B cell (primary cell): ENCODE measurements at regions not wholly inside any gene's neighbourhood (a gene's known extent, or its start where the extent isn't known, plus 50 kb on each side); places are given as distances from the start of the nearest gene placed in this dataset.

Experiments
- ATAC-seq: fragments of 200-7000 bp; cut with Tn5 transposase; one replicate; pipeline ENCODE4 v1.10.0; 2021; ENCODE audit warnings: low read depth, mild to moderate bottlenecking, moderate number of reproducible peaks, moderate library complexity
- CTCF ChIA-PET: fragments of 350-600 bp; sonication (Branson Sonifier 250); formaldehyde crosslinking; loops from one replicate; lab custom pipeline; 2021; ENCODE audit warnings: antibody characterized with exemption, inconsistent platforms; lab: Charles Lee
- POLR2A ChIA-PET: fragments of 350-600 bp; sonication (Branson Sonifier 250); formaldehyde crosslinking; loops from one replicate; lab custom pipeline; 2021; ENCODE audit warnings: antibody characterized with exemption; lab: Charles Lee
- DNase-seq: peaks from one replicate; pipeline ENCODE4 v3.0.0; 2013
- H2AFZ ChIP-seq: 2 replicates; pipeline ENCODE4 v1.6.1; 2012; ENCODE audit warnings: mild to moderate bottlenecking, low read depth, low read length; ENCODE audit not compliant: insufficient read depth, poor library complexity, severe bottlenecking
- H3K27ac ChIP-seq, 2 donors: 1 replicate in 1 of 2; 2 replicates in 1 of 2; pipeline ENCODE4 v1.5.1; 2012 to 2013; ENCODE audit warnings: low read length in 2 of 2, mild to moderate bottlenecking in 2 of 2, moderate library complexity in 1 of 2
- H3K27me3 ChIP-seq, 4 experiments: fragments of 200-600 bp in 1 of 4; sonication (generic) in 1 of 4; replicated peaks in 1 of 4; 1 replicate in 2 of 4; 2 replicates in 2 of 4; pipeline versions ENCODE4 v1.6.1 to v1.7.0; 2013 to 2016; ENCODE audit warnings: low read length in 3 of 4, mild to moderate bottlenecking in 2 of 4, mixed read lengths in 1 of 4, moderate library complexity in 1 of 4; ENCODE audit not compliant: insufficient read depth in 4 of 4, control insufficient read depth in 3 of 4; ENCODE audit errors: control extremely low read depth in 1 of 4
- H3K36me3 ChIP-seq, 2 experiments: replicated peaks in 1 of 2; 1 replicate in 1 of 2; 2 replicates in 1 of 2; pipeline versions ENCODE4 v1.6.1 to v1.7.1; 2013; ENCODE audit warnings: low read length in 1 of 2; ENCODE audit not compliant: insufficient read depth in 2 of 2, control insufficient read depth in 1 of 2; ENCODE audit errors: control extremely low read depth in 1 of 2, extremely low read depth in 1 of 2
- H3K4me1 ChIP-seq, 2 donors: fragments of 200-600 bp in 1 of 2; sonication (generic) in 1 of 2; 1 replicate in 1 of 2; 2 replicates in 1 of 2; pipeline versions ENCODE4 v1.5.1 to v1.6.1; 2013 to 2017; ENCODE audit warnings: low read length in 2 of 2; ENCODE audit not compliant: control insufficient read depth in 2 of 2, insufficient read depth in 2 of 2
- H3K4me2 ChIP-seq: replicated peaks from 2 replicates; pipeline ENCODE3; 2012; ENCODE audit warnings: mild to moderate bottlenecking, low read depth, low read length; ENCODE audit not compliant: poor library complexity, severe bottlenecking
- H3K4me3 ChIP-seq, 5 experiments: fragments of 200-600 bp in 1 of 5; sonication (generic) in 1 of 5; 1 replicate in 3 of 5; 2 replicates in 2 of 5; pipeline versions ENCODE4 v1.5.1 to v1.7.0; 2011 to 2016; ENCODE audit warnings: low read length in 4 of 5, mild to moderate bottlenecking in 4 of 5, low read depth in 2 of 5, control low read depth in 1 of 5, moderate library complexity in 1 of 5; ENCODE audit not compliant: insufficient read depth in 1 of 5; ENCODE audit errors: control extremely low read depth in 1 of 5, extremely low read depth in 1 of 5
- H3K79me2 ChIP-seq: fragments of 200-600 bp; sonication (generic); one replicate; pipeline ENCODE4 v1.6.0; 2016; ENCODE audit warnings: low read length; ENCODE audit not compliant: control insufficient read depth, insufficient read depth
- H3K9ac ChIP-seq: fragments of 200-600 bp; sonication (generic); 2 replicates; pipeline ENCODE4 v1.6.1; 2017; ENCODE audit warnings: mild to moderate bottlenecking, low read length, moderate library complexity
- H3K9me3 ChIP-seq, 3 donors: one replicate each; pipeline versions ENCODE4 v1.6.1 to v1.7.1; 2013; ENCODE audit warnings: low read length in 2 of 3; ENCODE audit not compliant: control insufficient read depth in 2 of 3, insufficient read depth in 1 of 3; ENCODE audit errors: control extremely low read depth in 1 of 3
- H4K20me1 ChIP-seq: 2 replicates; pipeline ENCODE4 v1.6.0; 2012; ENCODE audit warnings: mild to moderate bottlenecking, low read length; ENCODE audit not compliant: insufficient read depth, control insufficient read depth, poor library complexity, severe bottlenecking
- H3K27ac Mint-ChIP-seq: one replicate; pipeline ENCODE4 v1.8.0; 2021; ENCODE audit warnings: mixed read lengths
- H3K27me3 Mint-ChIP-seq: one replicate; pipeline ENCODE4 v1.8.0; 2021; ENCODE audit warnings: mixed read lengths
- H3K4me1 Mint-ChIP-seq: one replicate; pipeline ENCODE4 v1.8.0; 2021; ENCODE audit warnings: mixed read lengths
- H3K4me3 Mint-ChIP-seq: one replicate; pipeline ENCODE4 v1.8.0; 2021; ENCODE audit warnings: mixed read lengths
- H3K9me3 Mint-ChIP-seq: one replicate; pipeline ENCODE4 v1.8.0; 2022; ENCODE audit warnings: mixed read lengths; ENCODE audit not compliant: insufficient read depth
- CTCF ChIP-seq: fragments of 200-600 bp; IDR thresholded peaks from one replicate; pipeline ENCODE4 v1.8.0; 2022; ENCODE audit warnings: antibody characterized with exemption, mild to moderate bottlenecking
- EZH2 ChIP-seq: IDR thresholded peaks from 2 replicates; pipeline ENCODE4 v1.6.1; 2012; ENCODE audit warnings: borderline replicate concordance, low read depth, mild to moderate bottlenecking, moderate library complexity, low read length; ENCODE audit not compliant: insufficient read depth, poor library complexity, severe bottlenecking
- WGBS: methylation state at CpG from one replicate; pipeline ENCODE4 v1.1.5; 2013; ENCODE audit warnings: missing lambda C conversion rate; ENCODE audit not compliant: insufficient coverage; 5-methylcytosine and 5-hydroxymethylcytosine counted together
- intact Hi-C: fragments of 100-400 bp; cut with micrococcal nuclease; formaldehyde crosslinking; loops from one replicate; pipeline ENCODE4 v1.10.0; 2022

DNA sequence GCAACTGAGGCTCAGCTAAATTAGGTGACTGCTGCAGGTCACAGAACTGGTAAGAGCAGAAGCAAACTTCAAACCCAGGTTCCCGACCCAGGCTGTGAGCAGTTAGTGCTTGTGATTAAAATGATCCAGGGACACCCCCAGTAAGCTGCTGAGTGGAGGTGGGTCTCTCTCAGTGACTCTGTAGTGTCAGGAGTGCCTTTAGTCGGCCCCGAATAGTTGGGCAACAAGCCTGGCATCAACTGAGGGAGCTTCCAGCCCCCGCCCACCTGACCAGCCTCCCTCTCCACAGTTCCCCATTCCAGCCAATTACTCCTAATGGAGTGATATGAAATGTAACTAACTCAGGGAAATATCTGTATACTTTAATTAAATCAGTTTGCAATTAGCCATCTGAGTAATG is 168.0 kb upstream of the SMAD3 start:
- Histone ChIP-seq H3K9me3 (no peaks in the 10 kb centered on the region), H3K27me3 (no peaks in the 10 kb centered on the region), H2AFZ (no peak overlapping the region), H3K79me2 (no peaks in the 10 kb centered on the region), H3K4me1 (peaks cover 8 to 11% of the 10 kb centered on the region in 2 donors), H3K4me3 (no peak overlapping the region), H3K36me3 (no peaks in the 10 kb centered on the region), H4K20me1 (no peaks in the 10 kb centered on the region), H3K27ac (no peak overlapping the region), H3K9ac (no peak overlapping the region), H3K4me2 (peak overlapping the region; percentile 16)
- ATAC-seq, result no peak
- Mint-ChIP-seq H3K27ac (no peak overlapping the region), H3K27me3 (peaks cover 10% of the 10 kb centered on the region), H3K4me3 (no peak overlapping the region), H3K9me3 (no peaks in the 10 kb centered on the region), H3K4me1 (peaks cover 11% of the 10 kb centered on the region)
- CTCF ChIA-PET, result interaction anchor here (0.8 kb wide), 1 partner anchor 34 kb away, joined by 3 read pairs; no protein-coding TSS in a partner anchor
- intact Hi-C loops, result no loop called here
- POLR2A ChIA-PET, result interaction anchor here (0.7 kb wide), 1 partner anchor 34 kb away, joined by 3 read pairs; no protein-coding TSS in a partner anchor
- no peak for DNase-seq
- 83% methylated on average over 1 of the region's 4 CpGs for WGBS
- TF ChIP-seq EZH2, result no peak
- TF ChIP-seq CTCF, result no peak

GRCh38 chr15:66897971-66898370 is 167.4 kb upstream of the SMAD3 start:
- TF ChIP-seq EZH2, result no peak
- no peak for TF ChIP-seq CTCF
- H3K36me3 ChIP-seq, result no peaks in the 10 kb centered on the region
- no peak overlapping the region for H3K27ac ChIP-seq
- H3K27me3 ChIP-seq, result no peaks in the 10 kb centered on the region
- no peaks in the 10 kb centered on the region for H3K9me3 ChIP-seq
- no peaks in the 10 kb centered on the region for H3K79me2 ChIP-seq
- ChIA-PET CTCF (interaction anchor here (0.5 to 1.1 kb wide), 3 partner anchors 35 to 1765 kb away, joined by 3 read pairs; no protein-coding TSS in a partner anchor), POLR2A (interaction anchor here (0.7 kb wide), 1 partner anchor 33 kb away, joined by 3 read pairs; no protein-coding TSS in a partner anchor)
- peaks cover 10% of the 10 kb centered on the region for H3K27me3 Mint-ChIP-seq
- intact Hi-C loops, result no loop called here
- H3K4me3 ChIP-seq, result no peak overlapping the region
- no peak overlapping the region for H3K4me3 Mint-ChIP-seq
- 100% methylated on average over 2 of the region's 5 CpGs for WGBS
- H3K4me1 ChIP-seq, result peaks cover 8 to 11% of the 10 kb centered on the region in 2 donors
- H3K4me2 ChIP-seq, result no peak overlapping the region
- no peak overlapping the region for H2AFZ ChIP-seq
- H3K27ac Mint-ChIP-seq, result no peak overlapping the region
- no peaks in the 10 kb centered on the region for H4K20me1 ChIP-seq
- H3K4me1 Mint-ChIP-seq, result peaks cover 11% of the 10 kb centered on the region
- ATAC-seq (no peak), DNase-seq (no peak)
- H3K9ac ChIP-seq, result no peak overlapping the region
- no peaks in the 10 kb centered on the region for H3K9me3 Mint-ChIP-seq
